Neuronal stem cell (in vitro differentiated cells): ENCODE measurements at regions not wholly inside any gene's neighbourhood (a gene's known extent, or its start where the extent isn't known, plus 50 kb on each side); places are given as distances from the start of the nearest gene placed in this dataset.
"Not testable (repeated sequence)": the region's sequence is repeated elsewhere in the genome, so short reads cannot be mapped to it uniquely, and the experiment has no call there.

Source experiments
- DNase-seq: peaks from one replicate; pipeline ENCODE4 v3.0.0-alpha.2; 2013; ENCODE audit warnings: low spot score
- H2AFZ ChIP-seq: one replicate; pipeline ENCODE4 v1.6.1; 2013; ENCODE audit warnings: mild to moderate bottlenecking, low read length, inconsistent platforms
- H2AK5ac ChIP-seq: 2 replicates; pipeline ENCODE4 v1.6.1; 2013; ENCODE audit warnings: low read depth, mild to moderate bottlenecking, inconsistent platforms, low read length, moderate library complexity, mixed read lengths
- H2BK120ac ChIP-seq: 2 replicates; pipeline ENCODE4 v1.6.1; 2013; ENCODE audit warnings: low read depth, mild to moderate bottlenecking, inconsistent platforms, low read length, moderate library complexity, mixed read lengths
- H2BK12ac ChIP-seq: one replicate; pipeline ENCODE4 v1.6.1; 2013; ENCODE audit warnings: low read length, inconsistent platforms
- H2BK15ac ChIP-seq: 2 replicates; pipeline ENCODE4 v1.6.1; 2013; ENCODE audit warnings: mild to moderate bottlenecking, low read length, inconsistent platforms, mixed read lengths
- H2BK5ac ChIP-seq: one replicate; pipeline ENCODE4 v1.6.1; 2013; ENCODE audit warnings: inconsistent platforms, mild to moderate bottlenecking, low read length, moderate library complexity
- H3K14ac ChIP-seq: one replicate; pipeline ENCODE4 v1.6.1; 2013; ENCODE audit warnings: low read length, inconsistent platforms
- H3K18ac ChIP-seq: 2 replicates; pipeline ENCODE4 v1.6.1; 2013; ENCODE audit warnings: low read length, inconsistent platforms
- H3K23ac ChIP-seq: 2 replicates; pipeline ENCODE4 v1.6.1; 2013; ENCODE audit warnings: low read depth, mild to moderate bottlenecking, mixed read lengths, low read length, inconsistent platforms; ENCODE audit not compliant: poor library complexity
- H3K27ac ChIP-seq: replicated peaks from 3 replicates; pipeline ENCODE4 v1.5.1; 2013; ENCODE audit warnings: low read length, inconsistent platforms
- H3K27me3 ChIP-seq, 3 experiments: 2 replicates each; pipeline ENCODE4 v1.6.1; 2013; ENCODE audit warnings: low read length in 3 of 3, mild to moderate bottlenecking in 2 of 3, inconsistent platforms in 1 of 3, low read depth in 1 of 3, mixed read lengths in 1 of 3, moderate library complexity in 1 of 3; ENCODE audit not compliant: control insufficient read depth in 3 of 3, insufficient read depth in 3 of 3
- H3K36me3 ChIP-seq, 2 donors: replicated peaks in 1 of 2; 2 replicates each; pipeline ENCODE4 v1.6.1; 2013; ENCODE audit warnings: low read length in 2 of 2; ENCODE audit not compliant: control insufficient read depth in 2 of 2, insufficient read depth in 2 of 2
- H3K4ac ChIP-seq: 2 replicates; pipeline ENCODE4 v1.6.1; 2013; ENCODE audit warnings: inconsistent platforms, mild to moderate bottlenecking, low read length, moderate library complexity
- H3K4me1 ChIP-seq, 2 donors: 1 replicate in 1 of 2; 2 replicates in 1 of 2; pipeline ENCODE4 v1.6.1; 2013; ENCODE audit warnings: low read length in 2 of 2, low read depth in 1 of 2; ENCODE audit not compliant: control insufficient read depth in 2 of 2, insufficient read depth in 1 of 2
- H3K4me2 ChIP-seq: one replicate; pipeline ENCODE4 v1.6.1; 2013; ENCODE audit warnings: mild to moderate bottlenecking, low read length, inconsistent platforms; ENCODE audit not compliant: insufficient read depth, poor library complexity, severe bottlenecking
- H3K4me3 ChIP-seq, 2 donors: 2 replicates each; pipeline ENCODE4 v1.5.1; 2013; ENCODE audit warnings: low read length in 2 of 2, mild to moderate bottlenecking in 2 of 2, inconsistent platforms in 1 of 2, moderate library complexity in 1 of 2
- H3K79me1 ChIP-seq: one replicate; pipeline ENCODE4 v1.6.1; 2013; ENCODE audit warnings: low read depth, mild to moderate bottlenecking, inconsistent platforms, low read length, moderate library complexity
- H3K9ac ChIP-seq: one replicate; pipeline ENCODE4 v1.6.1; 2013; ENCODE audit warnings: mild to moderate bottlenecking, low read depth, low read length, inconsistent platforms; ENCODE audit not compliant: poor library complexity
- H3K9me3 ChIP-seq, 2 donors: replicated peaks in 1 of 2; 2 replicates each; pipeline versions ENCODE3 to v1.6.1; 2013; ENCODE audit warnings: low read length in 2 of 2, mild to moderate bottlenecking in 2 of 2, inconsistent platforms in 1 of 2, low read depth in 1 of 2, mixed read lengths in 1 of 2, moderate library complexity in 1 of 2; ENCODE audit not compliant: control insufficient read depth in 2 of 2, insufficient read depth in 1 of 2
- H4K8ac ChIP-seq: one replicate; pipeline ENCODE4 v1.6.1; 2013; ENCODE audit warnings: low read depth, mild to moderate bottlenecking, inconsistent platforms, low read length, moderate library complexity
- H4K91ac ChIP-seq: one replicate; pipeline ENCODE4 v1.6.1; 2013; ENCODE audit warnings: low read length, low read depth, mild to moderate bottlenecking, inconsistent platforms; ENCODE audit not compliant: poor library complexity
- WGBS, 2 donors: extraction: QIAGEN DNeasy Blood & Tissue Kit; methylation state at CpG; one replicate each; pipeline ENCODE4 v1.1.7; 2013; ENCODE audit warnings: missing lambda C conversion rate in 2 of 2, mixed read lengths in 1 of 2; ENCODE audit not compliant: insufficient read length in 2 of 2, insufficient replicate concordance in 1 of 2; ENCODE audit errors: extremely low coverage in 2 of 2; 5-methylcytosine and 5-hydroxymethylcytosine counted together

DNA sequence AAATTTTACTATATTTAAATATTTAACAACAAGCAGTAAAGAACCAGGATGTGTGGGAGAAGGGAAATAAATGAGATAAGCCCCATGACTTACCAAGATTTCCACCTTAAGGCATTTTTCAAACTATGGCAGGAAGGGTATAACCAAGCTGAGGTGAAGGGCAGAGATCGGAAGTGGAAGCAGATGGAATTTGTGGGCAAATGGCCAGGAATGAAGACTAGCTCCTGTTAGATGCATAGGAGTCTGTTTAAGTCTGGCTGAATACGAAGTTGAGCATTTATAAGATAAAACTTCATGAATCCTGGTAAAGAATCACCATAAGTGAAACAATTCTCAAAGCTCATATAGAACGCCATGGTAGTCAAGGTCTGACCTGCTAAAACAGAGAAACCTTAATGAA, 163.5 kb downstream of the DIO2 start:
- H2BK12ac ChIP-seq = no peak overlapping the region
- no peak overlapping the region for H2BK15ac ChIP-seq
- no peak overlapping the region for H2BK120ac ChIP-seq
- no peak overlapping the region for H3K23ac ChIP-seq
- DNase-seq = no peak
- H3K14ac ChIP-seq = no peak overlapping the region
- H3K18ac ChIP-seq = no peak overlapping the region
- H3K9ac ChIP-seq = no peak overlapping the region
- H2AFZ ChIP-seq = no peak overlapping the region
- H3K4me3 ChIP-seq = no peak overlapping the region
- no peak overlapping the region for H4K8ac ChIP-seq
- H3K27me3 ChIP-seq = no peaks in the 10 kb centered on the region
- H2AK5ac ChIP-seq = no peak overlapping the region
- no peaks in the 10 kb centered on the region for H3K36me3 ChIP-seq
- peaks cover 0 to 3% of the 10 kb centered on the region in 2 donors for H3K9me3 ChIP-seq
- H4K91ac ChIP-seq = no peak overlapping the region
- H3K4ac ChIP-seq = no peak overlapping the region
- H3K4me2 ChIP-seq = no peak overlapping the region
- H3K79me1 ChIP-seq = no peaks in the 10 kb centered on the region
- no CpG with 5 or more reads among the region's 3 CpGs for WGBS, 2 donors
- no peak overlapping the region for H2BK5ac ChIP-seq
- H3K4me1 ChIP-seq = no peaks in the 10 kb centered on the region
- no peak overlapping the region for H3K27ac ChIP-seq

DNA sequence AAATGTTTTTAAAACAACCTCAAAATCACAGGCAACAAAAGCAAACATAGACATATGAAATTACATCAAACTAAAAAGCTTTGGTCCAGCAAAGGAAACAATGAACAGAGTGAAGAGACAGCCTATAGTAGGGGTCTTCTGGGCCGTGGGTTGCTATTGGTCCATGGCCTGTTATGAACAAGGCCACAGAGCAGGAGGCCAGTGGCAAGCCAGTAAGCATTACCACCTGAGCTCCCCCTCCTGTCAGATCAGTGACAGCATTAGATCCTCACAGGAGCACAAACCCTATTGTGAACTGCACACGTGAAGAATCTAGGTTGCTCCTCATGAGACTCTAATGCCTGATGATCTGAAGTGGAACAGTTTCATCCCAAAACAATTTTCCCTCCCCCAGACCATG, 174.0 kb downstream of the DIO2 start:
- H3K23ac ChIP-seq = no peak overlapping the region
- no CpG with 5 or more reads among the region's 2 CpGs for WGBS, 2 donors
- no peak overlapping the region for H3K14ac ChIP-seq
- H3K18ac ChIP-seq = no peak overlapping the region
- H3K4me1 ChIP-seq = no peaks in the 10 kb centered on the region
- no peak overlapping the region for H2AK5ac ChIP-seq
- H2BK5ac ChIP-seq = no peak overlapping the region
- H3K9ac ChIP-seq = no peak overlapping the region
- no peak overlapping the region for H4K8ac ChIP-seq
- no peak overlapping the region for H2BK15ac ChIP-seq
- H2AFZ ChIP-seq = no peak overlapping the region
- H2BK12ac ChIP-seq = no peak overlapping the region
- H3K9me3 ChIP-seq = peaks cover 0 to 3% of the 10 kb centered on the region in 2 donors
- H3K36me3 ChIP-seq = no peaks in the 10 kb centered on the region
- no peaks in the 10 kb centered on the region for H3K27me3 ChIP-seq
- DNase-seq = no peak
- H3K4me2 ChIP-seq = no peak overlapping the region
- no peak overlapping the region for H3K4ac ChIP-seq
- no peak overlapping the region for H4K91ac ChIP-seq
- H2BK120ac ChIP-seq = no peak overlapping the region
- H3K79me1 ChIP-seq = no peaks in the 10 kb centered on the region
- no peak overlapping the region for H3K27ac ChIP-seq
- no peak overlapping the region for H3K4me3 ChIP-seq

DNA sequence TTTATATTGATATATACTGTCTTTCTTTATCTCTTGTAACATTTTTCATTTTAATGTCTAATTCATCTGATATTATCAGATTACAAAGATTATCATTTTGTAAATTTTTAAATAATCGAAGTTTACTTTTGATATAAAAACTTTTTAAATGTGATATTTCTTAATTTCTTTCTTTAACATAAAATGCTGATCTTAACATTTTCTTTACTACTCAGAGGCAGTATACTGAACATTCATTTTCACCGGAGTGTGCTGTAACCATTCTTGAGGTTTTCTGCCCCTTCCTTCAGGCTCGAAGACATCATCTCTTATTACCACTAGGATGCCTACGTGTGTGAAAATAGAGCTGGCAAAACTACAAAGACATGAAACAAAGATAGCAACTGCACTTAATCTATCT, 186.9 kb downstream of the DIO2 start:
- H3K9ac ChIP-seq = no peak overlapping the region
- no peaks in the 10 kb centered on the region for H3K27me3 ChIP-seq
- WGBS, 2 donors = no CpG with 5 or more reads among the region's 4 CpGs
- no peaks in the 10 kb centered on the region for H3K4me1 ChIP-seq
- H3K4ac ChIP-seq = no peak overlapping the region
- H2BK120ac ChIP-seq = no peak overlapping the region
- no peaks in the 10 kb centered on the region for H3K79me1 ChIP-seq
- H4K91ac ChIP-seq = no peak overlapping the region
- no peak overlapping the region for H2BK5ac ChIP-seq
- no peak overlapping the region for H4K8ac ChIP-seq
- no peak overlapping the region for H3K27ac ChIP-seq
- DNase-seq = no peak
- H3K4me3 ChIP-seq = no peak overlapping the region
- H2BK12ac ChIP-seq = no peak overlapping the region
- no peak overlapping the region for H3K23ac ChIP-seq
- H2AFZ ChIP-seq = no peak overlapping the region
- no peaks in the 10 kb centered on the region for H3K36me3 ChIP-seq
- H2BK15ac ChIP-seq = no peak overlapping the region
- H3K18ac ChIP-seq = no peak overlapping the region
- H2AK5ac ChIP-seq = no peak overlapping the region
- no peak overlapping the region for H3K14ac ChIP-seq
- H3K4me2 ChIP-seq = no peak overlapping the region
- H3K9me3 ChIP-seq = peaks cover 0 to 3% of the 10 kb centered on the region in 2 donors

- not testable (repeated sequence) for H3K4me2 ChIP-seq, H2AK5ac ChIP-seq, H3K18ac ChIP-seq, H2AFZ ChIP-seq, H4K8ac ChIP-seq, H3K27me3 ChIP-seq, H3K9ac ChIP-seq, H2BK5ac ChIP-seq, H3K4me3 ChIP-seq, H4K91ac ChIP-seq, H2BK120ac ChIP-seq, H3K14ac ChIP-seq, H3K4ac ChIP-seq, H3K9me3 ChIP-seq, H3K79me1 ChIP-seq, H3K27ac ChIP-seq, DNase-seq, H3K23ac ChIP-seq, H3K36me3 ChIP-seq, H2BK12ac ChIP-seq, H2BK15ac ChIP-seq, H3K4me1 ChIP-seq
- no CpG with 5 or more reads among the region's 3 CpGs for WGBS, 2 donors
Observed at GRCh38 chr14:80018476-80018875, 192.8 kb downstream of the DIO2 start.
